HepG2 (cell line): ENCODE measurements at regions not wholly inside any gene's neighbourhood (a gene's known extent, or its start where the extent isn't known, plus 50 kb on each side); places are given as distances from the start of the nearest gene placed in this dataset.

Source experiments
- AFF4 ChIP-seq: sonication (generic); formaldehyde crosslinking; IDR thresholded peaks from 2 replicates; pipeline ENCODE4 v1.4.0; 2020; ENCODE audit warnings: missing genetic modification reagents
- BCL6 ChIP-seq: IDR thresholded peaks from 2 replicates; pipeline ENCODE4 v1.6.1; 2016; ENCODE audit warnings: missing genetic modification reagents, missing compliant biosample characterization
- DZIP1 ChIP-seq: sonication (generic); formaldehyde crosslinking; IDR thresholded peaks from 2 replicates; pipeline ENCODE4 v1.5.0; 2020; ENCODE audit warnings: mild to moderate bottlenecking, missing genetic modification reagents
- ETV5 ChIP-seq: IDR thresholded peaks from 2 replicates; pipeline ENCODE4 v1.6.1; 2018; ENCODE audit warnings: missing biosample characterization, missing genetic modification reagents, inconsistent platforms, borderline replicate concordance
- GPBP1L1 ChIP-seq: sonication (generic); formaldehyde crosslinking; IDR thresholded peaks from 2 replicates; pipeline ENCODE4 v1.5.0; 2020; ENCODE audit warnings: mild to moderate bottlenecking, missing genetic modification reagents
- GRHL1 ChIP-seq: sonication (generic); formaldehyde crosslinking; conservative IDR thresholded peaks from 2 replicates; pipeline ENCODE4 v1.8.0; 2022; ENCODE audit warnings: missing genetic modification reagents
- GZF1 ChIP-seq: sonication (generic); formaldehyde crosslinking; IDR thresholded peaks from 2 replicates; pipeline ENCODE4 v1.5.1; 2020; ENCODE audit warnings: mild to moderate bottlenecking, missing genetic modification reagents
- NPAS2 ChIP-seq: sonication (generic); formaldehyde crosslinking; IDR thresholded peaks from 2 replicates; pipeline ENCODE4 v1.8.0; 2022; ENCODE audit warnings: mild to moderate bottlenecking, missing genetic modification reagents, borderline replicate concordance
- TBX2 ChIP-seq: sonication (generic); formaldehyde crosslinking; IDR thresholded peaks from 2 replicates; pipeline ENCODE4 v1.5.0; 2020; ENCODE audit warnings: missing genetic modification reagents, mild to moderate bottlenecking, borderline replicate concordance
- THAP9 ChIP-seq: sonication (generic); formaldehyde crosslinking; IDR thresholded peaks from 2 replicates; pipeline ENCODE4; 2020; ENCODE audit warnings: missing genetic modification reagents, mild to moderate bottlenecking, borderline replicate concordance
- ZBTB1 ChIP-seq: sonication (generic); formaldehyde crosslinking; IDR thresholded peaks from 2 replicates; pipeline ENCODE4 v1.4.0; 2020; ENCODE audit warnings: missing genetic modification reagents, borderline replicate concordance
- ZNF326 ChIP-seq: sonication (generic); formaldehyde crosslinking; IDR thresholded peaks from 2 replicates; pipeline ENCODE4 v1.4.0; 2020; ENCODE audit warnings: missing genetic modification reagents, borderline replicate concordance
- ZNF335 ChIP-seq: sonication (generic); formaldehyde crosslinking; IDR thresholded peaks from 2 replicates; pipeline ENCODE4 v1.4.0; 2020; ENCODE audit warnings: missing genetic modification reagents
- ZNF350 ChIP-seq: sonication (generic); formaldehyde crosslinking; IDR thresholded peaks from 2 replicates; pipeline ENCODE4 v1.4.0; 2020; ENCODE audit warnings: mild to moderate bottlenecking, low read depth, missing genetic modification reagents, borderline replicate concordance
- ZNF496 ChIP-seq: sonication (generic); formaldehyde crosslinking; IDR thresholded peaks from 2 replicates; pipeline ENCODE4 v1.8.1; 2023; ENCODE audit warnings: mild to moderate bottlenecking, moderate library complexity, missing genetic modification reagents; ENCODE audit not compliant: insufficient replicate concordance
- ZNF7 ChIP-seq: IDR thresholded peaks from 2 replicates; pipeline ENCODE4 v1.6.1; 2016; ENCODE audit warnings: missing biosample characterization, missing genetic modification reagents

GRCh38 chr2:138110453-138111083, 146.3 kb downstream of the HNMT start (continued):
- 0 out of 2 replicates have a peak, but pooled peaks have one; percentile 49 for TF ChIP-seq AFF4 (CRISPR knock-in tag)
- TF ChIP-seq BCL6 (CRISPR knock-in tag), result peak; percentile 88
- no peak for TF ChIP-seq ZBTB1 (CRISPR knock-in tag)
- TF ChIP-seq ETV5 (CRISPR knock-in tag), result peak; percentile 85; the same call in 1 of the 2 replicates
- TF ChIP-seq ZNF326 (CRISPR knock-in tag), result no peak
- peak; percentile 73; the same call in 1 of the 2 replicates for TF ChIP-seq ZNF335
- TF ChIP-seq ZNF350, result no peak
- TF ChIP-seq GZF1, result no peak
- no peak for TF ChIP-seq GPBP1L1 (CRISPR knock-in tag)
- no peak for TF ChIP-seq ZNF496 (CRISPR knock-in tag)
- no peak for TF ChIP-seq ZNF7 (CRISPR knock-in tag)
- no peak for TF ChIP-seq NPAS2 (CRISPR knock-in tag)
- TF ChIP-seq TBX2 (CRISPR knock-in tag), result peak; percentile 80
- TF ChIP-seq GRHL1 (CRISPR knock-in tag), result no peak
- no peak for TF ChIP-seq DZIP1 (CRISPR knock-in tag)
- TF ChIP-seq THAP9 (CRISPR knock-in tag), result no peak
